HepG2 (cell line): ENCODE measurements at regions not wholly inside any gene's neighbourhood (a gene's known extent, or its start where the extent isn't known, plus 50 kb on each side); places are given as distances from the start of the nearest gene placed in this dataset.

Experiments
- ERF ChIP-seq: IDR thresholded peaks from 2 replicates; pipeline ENCODE4 v1.6.1; 2018; ENCODE audit warnings: missing biosample characterization, missing genetic modification reagents
- HHEX ChIP-seq: IDR thresholded peaks from 2 replicates; pipeline ENCODE4 v1.6.1; 2016; ENCODE audit warnings: control low read depth
- HNF1A ChIP-seq, 2 experiments: sonication (generic) in 1 of 2; formaldehyde crosslinking in 1 of 2; IDR thresholded peaks; 2 replicates each; pipeline versions ENCODE4 v1.4.0 to v1.6.1; 2016 to 2020; ENCODE audit warnings: borderline replicate concordance in 1 of 2, low read depth in 1 of 2, mild to moderate bottlenecking in 1 of 2, missing genetic modification reagents in 1 of 2
- KAT2B ChIP-seq: fragments of 150-350 bp; IDR thresholded peaks from 2 replicates; pipeline ENCODE4 v1.6.1; 2014; ENCODE audit warnings: low read depth, low read length, borderline replicate concordance
- MZF1 ChIP-seq: sonication (generic); formaldehyde crosslinking; IDR thresholded peaks from 2 replicates; pipeline ENCODE4 v1.8.1; 2023; ENCODE audit warnings: mild to moderate bottlenecking, missing genetic modification reagents, borderline replicate concordance
- NFE2L2 ChIP-seq: fragments of 150-350 bp; IDR thresholded peaks from 2 replicates; pipeline ENCODE4 v1.6.1; 2014; ENCODE audit warnings: low read length
- ONECUT2 ChIP-seq: sonication (generic); formaldehyde crosslinking; IDR thresholded peaks from 2 replicates; pipeline ENCODE4 v1.4.0; 2020; ENCODE audit warnings: missing genetic modification reagents
- SALL1 ChIP-seq: sonication (generic); formaldehyde crosslinking; IDR thresholded peaks from 2 replicates; pipeline ENCODE4 v1.8.0; 2022; ENCODE audit warnings: mild to moderate bottlenecking, missing genetic modification reagents
- SNAPC4 ChIP-seq: sonication (generic); formaldehyde crosslinking; IDR thresholded peaks from 2 replicates; pipeline ENCODE4 v1.4.0; 2020; ENCODE audit warnings: mild to moderate bottlenecking, missing genetic modification reagents
- ZNF10 ChIP-seq: sonication (generic); formaldehyde crosslinking; IDR thresholded peaks from 2 replicates; pipeline ENCODE4 v1.4.0; 2020; ENCODE audit warnings: mild to moderate bottlenecking, low read depth, missing genetic modification reagents, borderline replicate concordance
- ZNF275 ChIP-seq: sonication (generic); formaldehyde crosslinking; IDR thresholded peaks from 2 replicates; pipeline ENCODE4 v1.8.0; 2022; ENCODE audit warnings: missing genetic modification reagents, mild to moderate bottlenecking, inconsistent platforms, borderline replicate concordance
- ZNF317 ChIP-seq: sonication (generic); formaldehyde crosslinking; IDR thresholded peaks from 2 replicates; pipeline ENCODE4 v1.5.0; 2020; ENCODE audit warnings: mild to moderate bottlenecking, missing genetic modification reagents
- ZNF326 ChIP-seq: sonication (generic); formaldehyde crosslinking; IDR thresholded peaks from 2 replicates; pipeline ENCODE4 v1.4.0; 2020; ENCODE audit warnings: missing genetic modification reagents, borderline replicate concordance
- ZNF335 ChIP-seq: sonication (generic); formaldehyde crosslinking; IDR thresholded peaks from 2 replicates; pipeline ENCODE4 v1.4.0; 2020; ENCODE audit warnings: missing genetic modification reagents
- ZNF543 ChIP-seq: sonication (generic); formaldehyde crosslinking; IDR thresholded peaks from 2 replicates; pipeline ENCODE4 v1.4.0; 2020; ENCODE audit warnings: mild to moderate bottlenecking, missing genetic modification reagents
- ZNF605 ChIP-seq: sonication (generic); formaldehyde crosslinking; IDR thresholded peaks from 2 replicates; pipeline ENCODE4 v1.8.0; 2022; ENCODE audit warnings: mild to moderate bottlenecking, missing genetic modification reagents
- ZNF747 ChIP-seq: sonication (generic); formaldehyde crosslinking; IDR thresholded peaks from 2 replicates; pipeline ENCODE4 v1.8.1; 2023; ENCODE audit warnings: missing genetic modification reagents, mild to moderate bottlenecking, borderline replicate concordance
- TF ChIP-seq, protein P1 (sequence below): IDR thresholded peaks from 2 replicates; pipeline ENCODE4 v1.6.1; 2016; ENCODE audit warnings: missing genetic modification reagents, missing compliant biosample characterization

DNA sequence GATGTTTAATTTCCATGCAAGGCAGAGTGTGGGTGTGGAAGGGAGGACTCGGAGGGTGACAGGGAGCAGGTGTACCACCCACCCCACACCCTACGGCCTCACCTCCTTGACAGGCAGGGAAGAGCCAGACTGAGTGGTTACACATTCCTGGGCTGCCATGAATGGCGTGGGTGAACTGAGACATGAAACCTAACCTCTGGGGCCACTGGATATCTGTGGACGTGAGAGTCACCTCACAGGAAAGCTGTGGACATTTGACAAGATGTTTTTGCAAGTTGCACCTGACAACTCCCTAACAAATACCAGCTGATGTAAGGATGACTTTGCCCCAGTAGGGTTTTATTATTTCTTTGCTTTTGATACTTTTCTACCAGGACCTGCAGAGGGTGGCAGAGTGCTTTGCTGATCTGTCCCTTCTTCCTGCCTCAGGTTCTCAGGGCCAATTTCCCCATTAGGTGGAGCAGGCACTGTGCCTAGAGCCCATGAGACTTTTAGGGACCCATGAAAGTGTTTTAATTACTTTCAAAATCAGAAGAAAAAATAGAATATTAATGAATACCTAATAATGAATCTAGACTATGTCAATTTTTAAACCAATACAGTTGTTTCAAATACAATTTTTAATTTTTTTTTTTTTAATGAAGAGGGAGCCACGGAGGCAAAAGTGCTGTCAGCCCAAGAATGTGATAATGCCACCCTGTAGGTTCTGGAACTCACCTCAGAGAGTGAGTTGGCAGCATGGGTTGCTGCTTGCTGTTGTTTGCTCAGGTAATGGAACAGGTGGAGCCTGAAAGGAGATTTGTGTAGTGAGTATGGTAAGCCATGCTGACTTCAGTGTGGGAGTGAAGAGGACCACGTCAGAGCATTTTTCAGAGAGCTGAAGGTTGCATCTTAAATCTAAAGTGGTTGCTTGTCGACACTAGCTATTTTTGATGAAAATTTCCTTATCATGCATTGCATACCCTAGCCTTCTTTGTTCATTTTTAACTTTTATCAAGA, 58.0 kb upstream of the CYSLTR2 start (continued):
- TF ChIP-seq ZNF747 (CRISPR knock-in tag) (no peak), ZNF10 (CRISPR knock-in tag) (no peak), ZNF275 (CRISPR knock-in tag) (no peak), MZF1 (CRISPR knock-in tag) (no peak), SNAPC4 (CRISPR knock-in tag) (no peak), NFE2L2 (no peak), ZNF605 (CRISPR knock-in tag) (no peak), HNF1A (IDR thresholded peaks at IDR 0.05; ENCODE audit: low read depth) (no peak), HNF1A (CRISPR knock-in tag; IDR thresholded peaks at IDR 0.05; ENCODE audit: borderline replicate concordance) (no peak), KAT2B (no peak), ERF (CRISPR knock-in tag) (peak; percentile 43; the same call in 1 of the 2 replicates), ONECUT2 (CRISPR knock-in tag) (no peak), HHEX (CRISPR knock-in tag) (no peak), ZNF543 (CRISPR knock-in tag) (no peak), ZNF335 (CRISPR knock-in tag) (0 out of 2 replicates have a peak, but pooled peaks have one; percentile 5), ZNF326 (CRISPR knock-in tag) (no peak), ZNF317 (CRISPR knock-in tag) (no peak), SALL1 (no peak)
- TF ChIP-seq, protein P1, sequence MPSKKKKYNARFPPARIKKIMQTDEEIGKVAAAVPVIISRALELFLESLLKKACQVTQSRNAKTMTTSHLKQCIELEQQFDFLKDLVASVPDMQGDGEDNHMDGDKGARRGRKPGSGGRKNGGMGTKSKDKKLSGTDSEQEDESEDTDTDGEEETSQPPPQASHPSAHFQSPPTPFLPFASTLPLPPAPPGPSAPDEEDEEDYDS (CRISPR knock-in tag): no peak
